ENCODE measurements at regions not wholly inside any gene's neighbourhood (a gene's known extent, or its start where the extent isn't known, plus 50 kb on each side); places are given as distances from the start of the nearest gene placed in this dataset. TPM values are rescaled to one million over a fixed set of nuclear protein-coding genes. Genes with fewer than 3 reads are reported as not detected.
"Not testable (repeated sequence)": the region's sequence is repeated elsewhere in the genome, so short reads cannot be mapped to it uniquely, and the experiment has no call there.

GRCh38 chr1:88566615-88567387 lies 117.3 kb upstream of the PKN2 start:
- DNase-seq: no peak

DNA sequence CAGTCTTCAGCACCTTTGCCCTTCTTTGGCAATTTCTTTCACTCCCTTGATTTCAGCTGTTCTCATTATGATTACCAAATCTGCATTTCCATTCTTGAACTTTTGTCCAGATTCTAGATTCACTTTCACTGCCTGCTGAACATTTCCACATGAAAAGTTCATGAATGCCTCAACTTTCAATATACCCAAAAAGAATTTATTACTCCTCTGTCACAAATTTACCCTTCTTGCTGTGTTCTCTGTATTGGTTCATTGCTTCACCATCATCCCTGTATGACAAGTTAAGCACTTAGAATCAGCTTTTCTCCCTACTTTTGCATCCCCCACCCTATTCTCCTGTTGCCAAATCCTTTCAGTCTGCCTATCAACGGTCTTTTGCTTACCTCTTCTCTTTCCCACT lies 112.6 kb upstream of the PKN2 start:
- no peak for DNase-seq

GRCh38 chr1:88579598-88579997 lies 104.5 kb upstream of the PKN2 start:
- no peak for DNase-seq

DNA sequence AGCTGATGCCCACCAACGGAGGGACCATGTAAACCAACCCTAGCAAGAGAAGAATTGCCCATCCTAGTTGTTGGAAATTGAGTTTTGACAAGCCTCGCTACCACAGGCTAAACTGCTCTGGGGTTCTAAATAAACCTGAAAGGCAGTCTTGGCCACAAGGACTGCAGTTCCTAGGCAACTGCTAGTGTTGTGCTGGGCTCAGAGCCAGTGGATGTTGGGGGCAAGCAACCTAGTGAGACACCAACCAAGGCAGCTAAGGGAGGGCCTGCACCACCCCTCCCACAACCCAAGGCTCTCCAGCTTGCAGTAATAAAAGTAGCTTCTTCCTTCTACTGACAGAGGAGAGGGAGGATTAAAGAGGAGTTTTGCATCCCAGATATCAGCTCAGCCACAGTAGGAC lies 102.4 kb upstream of the PKN2 start:
- DNase-seq: no peak

GRCh38 chr1:88593358-88593757 lies 90.7 kb upstream of the PKN2 start:
- no peak for DNase-seq

- no peak for DNase-seq
Observed at GRCh38 chr1:88595355-88596002, 88.6 kb upstream of the PKN2 start.

DNA sequence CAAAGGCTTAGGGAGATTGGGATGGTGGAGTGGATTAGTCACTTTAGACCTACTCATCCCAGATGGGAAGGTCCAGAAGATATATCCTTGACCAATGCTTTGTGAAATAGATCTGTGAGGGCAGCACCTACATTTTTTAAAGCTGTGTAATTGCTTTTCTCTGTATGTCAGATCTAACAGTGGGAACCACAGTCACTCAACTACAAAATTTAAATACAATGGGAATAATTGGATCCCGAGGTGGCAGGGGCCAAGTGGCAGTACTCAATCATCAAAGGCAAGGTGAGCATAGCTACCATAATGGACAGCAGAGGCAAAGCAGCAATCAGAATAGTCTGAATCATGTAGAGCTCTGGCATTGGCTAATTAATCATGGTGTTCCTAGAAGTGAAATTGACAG lies 86.1 kb upstream of the PKN2 start:
- DNase-seq: not testable (repeated sequence)

- no peak for DNase-seq
Observed at GRCh38 chr1:88608139-88608943, 75.7 kb upstream of the PKN2 start.

- DNase-seq: no peak
Observed at GRCh38 chr1:88609051-88609450, 75.0 kb upstream of the PKN2 start.

GRCh38 chr1:88610687-88611086 lies 73.4 kb upstream of the PKN2 start:
- no peak for DNase-seq

DNA sequence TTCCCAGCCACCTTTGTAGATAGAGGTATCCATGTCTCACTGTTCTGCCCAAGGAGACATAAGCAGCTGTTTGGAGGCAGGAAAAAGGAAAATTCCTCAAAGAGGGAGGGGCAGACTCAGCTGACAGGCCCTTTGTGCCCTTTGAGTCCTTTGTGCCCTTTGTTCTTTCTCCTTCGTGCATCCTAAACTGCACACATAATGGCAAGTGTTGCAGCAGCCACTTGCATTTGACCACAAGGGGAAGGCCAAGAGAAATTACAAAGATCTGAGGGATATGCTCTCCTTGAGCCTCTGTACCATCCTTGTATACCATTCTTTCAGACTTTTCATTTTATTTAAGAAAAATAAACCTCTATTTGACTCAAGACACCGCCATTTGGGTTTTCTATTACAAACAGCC lies 71.8 kb upstream of the PKN2 start:
- DNase-seq: no peak

DNA sequence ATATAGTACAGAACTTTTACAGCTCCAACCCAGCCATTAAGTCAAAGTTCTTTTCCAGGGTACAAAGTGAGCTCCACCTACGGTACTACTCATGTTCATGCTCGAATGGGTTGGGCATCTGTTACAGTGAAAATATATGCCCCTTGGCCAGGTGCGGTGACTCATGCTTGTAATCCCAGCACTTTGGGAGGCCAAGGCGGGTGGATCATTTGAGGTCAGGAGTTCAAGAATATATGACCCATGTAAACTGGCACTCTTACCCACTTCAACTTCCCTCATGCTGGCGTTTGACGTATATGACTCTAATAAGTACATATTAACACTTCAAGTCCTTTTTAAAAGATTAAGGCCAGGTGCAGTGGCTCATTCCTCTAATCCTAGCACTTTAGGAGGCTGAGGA lies 71.3 kb upstream of the PKN2 start:
- no peak for DNase-seq

- no peak for DNase-seq
Observed at GRCh38 chr1:88618331-88618730, 65.7 kb upstream of the PKN2 start.

GRCh38 chr1:88623101-88623500 lies 61.0 kb upstream of the PKN2 start:
- DNase-seq: not testable (repeated sequence)

Small RNA genes lying in the stretch of these regions (small RNA-seq; reads per million reads assigned to genes)
- gene AL049861.1 (ENCODE audit: low replicate concordance) (not detected), gene RF02271 (ENCODE audit: low replicate concordance) (not detected), gene RN7SL583P (ENCODE audit: low replicate concordance) (not detected), gene RNA5SP52 (ENCODE audit: low replicate concordance) (not detected)
